Upper lobe of right lung (tissue), 1 donor: ENCODE measurements at regions not wholly inside any gene's neighbourhood (a gene's known extent, or its start where the extent isn't known, plus 50 kb on each side); places are given as distances from the start of the nearest gene placed in this dataset.
A peak's percentile ranks its signal among the peaks of the same experiment; 100 is the strongest.
"Not testable (repeated sequence)": the region's sequence is repeated elsewhere in the genome, so short reads cannot be mapped to it uniquely, and the experiment has no call there.

Experiments
- ATAC-seq: fragments of 200-7000 bp; cut with Tn5 transposase; one replicate; pipeline ENCODE4 v1.9.1; 2020; ENCODE audit warnings: mild to moderate bottlenecking, moderate library complexity
- DNase-seq: peaks from one replicate; pipeline ENCODE4 v3.0.0-alpha.2; 2020
- H3K27ac ChIP-seq: fragments of 200-600 bp; one replicate; pipeline ENCODE4 v1.8.0; 2022
- H3K27me3 ChIP-seq: fragments of 200-600 bp; one replicate; pipeline ENCODE4 v1.8.0; 2022; ENCODE audit warnings: mild to moderate bottlenecking
- H3K36me3 ChIP-seq: fragments of 200-600 bp; one replicate; pipeline ENCODE4 v1.8.0; 2022
- H3K4me1 ChIP-seq: fragments of 200-600 bp; one replicate; pipeline ENCODE4 v1.8.0; 2022
- H3K4me3 ChIP-seq: fragments of 200-600 bp; one replicate; pipeline ENCODE4 v1.8.0; 2022; ENCODE audit warnings: mild to moderate bottlenecking
- H3K9me3 ChIP-seq: fragments of 200-600 bp; one replicate; pipeline ENCODE4 v1.8.0; 2022
- CTCF ChIP-seq: fragments of 200-600 bp; IDR thresholded peaks from one replicate; pipeline ENCODE4 v1.8.0; 2022; ENCODE audit warnings: antibody characterized with exemption
- intact Hi-C: fragments of 100-400 bp; cut with DNase I; formaldehyde crosslinking; loops from one replicate; pipeline ENCODE4 v1.11.0; 2022
- donor health status: DM: no; HTN: yes; CAD: no; lungs with severe emphysema.

- Histone ChIP-seq H3K27me3 (peaks cover 15% of the 10 kb centered on the region), H3K9me3 (no peaks in the 10 kb centered on the region), H3K27ac (no peak overlapping the region), H3K36me3 (no peaks in the 10 kb centered on the region), H3K4me3 (no peak overlapping the region), H3K4me1 (no peaks in the 10 kb centered on the region)
- DNase-seq = no peak
- TF ChIP-seq CTCF = no peak
- intact Hi-C loops = no loop called here
- ATAC-seq = no peak
Measured at GRCh38 chr15:59762558-59762957, 73.4 kb upstream of the BNIP2 start.

DNA sequence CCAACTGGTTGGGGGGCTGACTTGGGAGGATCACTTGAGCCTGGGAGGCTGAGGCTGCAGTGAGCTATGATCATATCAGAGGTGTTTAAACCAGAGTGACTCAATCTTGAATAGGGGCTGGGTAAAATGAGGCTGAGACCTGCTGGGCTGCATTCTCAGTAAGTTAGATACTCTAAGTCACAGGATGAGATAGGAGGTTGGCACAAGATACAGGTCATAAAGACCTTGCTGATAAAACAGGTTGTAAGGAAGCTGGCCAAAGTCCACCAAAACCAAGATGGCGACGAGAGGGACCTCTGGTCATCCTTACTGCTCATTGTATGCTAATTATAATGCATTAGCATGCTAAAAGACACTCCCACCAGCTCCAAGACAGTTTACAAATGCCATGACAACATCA lies 71.1 kb upstream of the BNIP2 start:
- H3K27me3 ChIP-seq, H3K9me3 ChIP-seq, H3K4me1 ChIP-seq, H3K36me3 ChIP-seq, H3K4me3 ChIP-seq, H3K27ac ChIP-seq, DNase-seq, intact Hi-C loops, ATAC-seq: not testable (repeated sequence)

DNA sequence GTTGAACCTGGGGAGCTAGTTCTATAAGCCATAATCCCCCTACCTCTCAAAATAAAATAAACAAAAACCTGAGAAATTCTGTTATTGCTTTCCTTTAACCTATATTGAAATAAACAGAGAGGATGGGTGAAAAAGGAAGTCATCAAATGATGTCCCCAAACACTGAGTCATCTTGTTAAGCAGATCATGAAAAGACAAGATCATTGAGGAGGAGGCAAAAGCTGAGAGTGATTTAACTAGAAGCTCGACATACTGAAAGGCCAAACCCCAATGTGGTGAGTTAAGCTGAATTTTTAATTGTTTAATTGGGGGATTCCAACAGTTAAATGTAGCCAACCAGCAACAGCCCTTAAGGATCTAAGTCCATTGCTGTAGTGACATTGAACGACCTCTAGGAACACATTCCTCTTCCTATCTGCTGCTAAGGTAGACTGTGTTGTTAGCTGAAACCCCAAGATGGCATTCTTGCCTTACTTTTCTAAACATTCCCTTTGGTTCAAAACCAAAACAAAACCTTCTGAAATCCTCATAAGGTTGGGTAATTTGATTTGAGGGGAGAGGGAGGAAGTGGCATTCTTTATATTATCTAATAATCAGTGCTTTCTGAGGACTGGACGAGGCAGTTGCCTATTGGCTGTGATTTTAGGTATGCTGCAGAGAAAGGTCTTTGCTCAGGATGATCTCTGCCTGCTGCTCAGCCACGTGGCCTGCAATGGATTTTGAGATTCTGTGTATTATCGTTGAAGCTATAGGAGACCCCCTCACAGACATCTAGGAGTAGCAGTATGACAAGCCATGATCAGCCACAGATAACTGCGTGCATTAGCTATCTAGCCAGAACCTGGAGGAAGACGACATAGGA lies 62.7 kb upstream of the BNIP2 start:
- H3K36me3 ChIP-seq = no peaks in the 10 kb centered on the region
- no peaks in the 10 kb centered on the region for H3K4me1 ChIP-seq
- peak; percentile 39 for TF ChIP-seq CTCF
- intact Hi-C loops = no loop called here
- ATAC-seq (no peak), DNase-seq (no peak)
- H3K4me3 ChIP-seq = no peak overlapping the region
- H3K27me3 ChIP-seq = peaks cover 4% of the 10 kb centered on the region
- no peak overlapping the region for H3K27ac ChIP-seq
- H3K9me3 ChIP-seq = no peaks in the 10 kb centered on the region

GRCh38 chr15:59746777-59747176 lies 57.7 kb upstream of the BNIP2 start:
- DNase-seq (no peak), ATAC-seq (no peak)
- no peak overlapping the region for H3K27ac ChIP-seq
- H3K36me3 ChIP-seq = no peaks in the 10 kb centered on the region
- no peaks in the 10 kb centered on the region for H3K9me3 ChIP-seq
- peaks cover 4% of the 10 kb centered on the region for H3K27me3 ChIP-seq
- H3K4me3 ChIP-seq = no peak overlapping the region
- TF ChIP-seq CTCF = no peak
- H3K4me1 ChIP-seq = no peaks in the 10 kb centered on the region
- intact Hi-C loops = no loop called here

- DNase-seq (no peak), ATAC-seq (no peak)
- intact Hi-C loops = no loop called here
- H3K27me3 ChIP-seq = no peaks in the 10 kb centered on the region
- H3K9me3 ChIP-seq = no peaks in the 10 kb centered on the region
- no peaks in the 10 kb centered on the region for H3K36me3 ChIP-seq
- H3K27ac ChIP-seq = no peak overlapping the region
- H3K4me1 ChIP-seq = no peaks in the 10 kb centered on the region
- H3K4me3 ChIP-seq = no peak overlapping the region
- no peak for TF ChIP-seq CTCF
Measured at GRCh38 chr15:59741274-59741906, 52.3 kb upstream of the BNIP2 start.

DNA sequence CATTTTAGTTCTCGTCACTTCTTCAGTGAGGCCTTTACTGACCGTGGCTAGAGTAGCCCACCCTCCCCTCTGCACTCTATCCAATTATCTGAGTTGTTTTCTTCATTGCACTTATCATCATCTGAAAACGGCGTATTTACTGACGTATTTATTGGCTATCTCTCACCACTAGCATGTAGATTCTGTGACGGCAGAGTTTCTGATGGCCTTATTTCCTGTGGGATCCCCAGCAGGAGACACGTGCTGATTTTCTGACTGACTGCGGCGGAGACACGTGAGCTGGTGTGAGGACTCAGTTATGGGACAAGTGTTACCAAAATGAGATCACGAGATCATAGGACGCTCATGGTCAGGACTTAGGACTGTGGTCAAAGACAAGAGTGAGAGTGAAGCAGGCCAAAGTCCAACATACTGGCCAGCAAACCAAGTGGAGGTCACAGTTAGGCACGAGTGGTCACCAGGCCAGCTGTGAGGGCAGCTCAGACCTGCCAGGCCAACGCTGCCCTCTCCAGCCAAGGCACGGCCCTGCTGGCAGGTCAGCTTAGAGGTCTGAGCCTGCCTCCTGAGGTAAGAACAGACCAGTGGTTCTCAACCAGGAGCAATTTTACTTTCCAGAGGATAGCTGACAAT lies 50.6 kb upstream of the BNIP2 start:
- intact Hi-C loops = no loop called here
- ATAC-seq = no peak
- no peak for DNase-seq

More for the DNA sequence above, 50.6 kb upstream of the BNIP2 start:
- H3K9me3 ChIP-seq = no peaks in the 10 kb centered on the region
- no peak for TF ChIP-seq CTCF
- H3K4me3 ChIP-seq = no peak overlapping the region
- H3K36me3 ChIP-seq = no peaks in the 10 kb centered on the region
- no peak overlapping the region for H3K27ac ChIP-seq
- no peaks in the 10 kb centered on the region for H3K4me1 ChIP-seq
- H3K27me3 ChIP-seq = no peaks in the 10 kb centered on the region
